ENCODE measurements at regions not wholly inside any gene's neighbourhood (a gene's known extent, or its start where the extent isn't known, plus 50 kb on each side); places are given as distances from the start of the nearest gene placed in this dataset.
"Not testable (repeated sequence)": the region's sequence is repeated elsewhere in the genome, so short reads cannot be mapped to it uniquely, and the experiment has no call there.

- H3K9ac ChIP-seq (ENCODE audit: low read length in 3 of 3); intact Hi-C loops (cut with DNase I); H3K27me3 ChIP-seq (ENCODE audit: control insufficient read depth, insufficient read depth, low read length); DNase-seq; H3K9me3 ChIP-seq (ENCODE audit: control insufficient read depth in 2 of 3, insufficient read depth in 1 of 3, low read length in 3 of 3); H3K36me3 ChIP-seq (ENCODE audit: control insufficient read depth in 2 of 3, insufficient read depth in 3 of 3, low read length in 3 of 3); H3K4me3 ChIP-seq (ENCODE audit: low read length in 3 of 3); H3K4me1 ChIP-seq (ENCODE audit: control insufficient read depth in 2 of 3, insufficient read depth in 2 of 3, low read depth in 1 of 3, low read length in 3 of 3); H3K27ac ChIP-seq (ENCODE audit: low read depth in 2 of 2, low read length in 2 of 2): not testable (repeated sequence)
- peak; percentile 46 for FAIRE-seq
These were observed 63.1 kb upstream of the POTEC start for GRCh38 chr18:14606546-14606945.

- H3K4me1 ChIP-seq (ENCODE audit: control insufficient read depth in 2 of 3, insufficient read depth in 2 of 3, low read depth in 1 of 3, low read length in 3 of 3); H3K9me3 ChIP-seq (ENCODE audit: control insufficient read depth in 2 of 3, insufficient read depth in 1 of 3, low read length in 3 of 3); H3K9ac ChIP-seq (ENCODE audit: low read length in 3 of 3); FAIRE-seq; H3K27me3 ChIP-seq (ENCODE audit: control insufficient read depth, insufficient read depth, low read length); H3K27ac ChIP-seq (ENCODE audit: low read depth in 2 of 2, low read length in 2 of 2); H3K4me3 ChIP-seq (ENCODE audit: low read length in 3 of 3); H3K36me3 ChIP-seq (ENCODE audit: control insufficient read depth in 2 of 3, insufficient read depth in 3 of 3, low read length in 3 of 3); intact Hi-C loops (cut with DNase I); DNase-seq: not testable (repeated sequence)
These were observed 64.0 kb upstream of the POTEC start for GRCh38 chr18:14607360-14607759.

- H3K4me1 ChIP-seq (ENCODE audit: control insufficient read depth in 2 of 3, insufficient read depth in 2 of 3, low read depth in 1 of 3, low read length in 3 of 3); DNase-seq; H3K9ac ChIP-seq (ENCODE audit: low read length in 3 of 3); FAIRE-seq; intact Hi-C loops (cut with DNase I); H3K36me3 ChIP-seq (ENCODE audit: control insufficient read depth in 2 of 3, insufficient read depth in 3 of 3, low read length in 3 of 3); H3K27me3 ChIP-seq (ENCODE audit: control insufficient read depth, insufficient read depth, low read length); H3K27ac ChIP-seq (ENCODE audit: low read depth in 2 of 2, low read length in 2 of 2); H3K4me3 ChIP-seq (ENCODE audit: low read length in 3 of 3); H3K9me3 ChIP-seq (ENCODE audit: control insufficient read depth in 2 of 3, insufficient read depth in 1 of 3, low read length in 3 of 3): not testable (repeated sequence)
These were observed 69.0 kb upstream of the POTEC start for GRCh38 chr18:14612422-14612821.

- H3K36me3 ChIP-seq (ENCODE audit: control insufficient read depth in 2 of 3, insufficient read depth in 3 of 3, low read length in 3 of 3); H3K27me3 ChIP-seq (ENCODE audit: control insufficient read depth, insufficient read depth, low read length); H3K27ac ChIP-seq (ENCODE audit: low read depth in 2 of 2, low read length in 2 of 2); H3K9ac ChIP-seq (ENCODE audit: low read length in 3 of 3); FAIRE-seq; H3K4me3 ChIP-seq (ENCODE audit: low read length in 3 of 3); DNase-seq; H3K4me1 ChIP-seq (ENCODE audit: control insufficient read depth in 2 of 3, insufficient read depth in 2 of 3, low read depth in 1 of 3, low read length in 3 of 3); H3K9me3 ChIP-seq (ENCODE audit: control insufficient read depth in 2 of 3, insufficient read depth in 1 of 3, low read length in 3 of 3); intact Hi-C loops (cut with DNase I): not testable (repeated sequence)
These were observed 71.1 kb upstream of the POTEC start for GRCh38 chr18:14614485-14614884.

- intact Hi-C loops (cut with DNase I); H3K36me3 ChIP-seq (ENCODE audit: control insufficient read depth in 2 of 3, insufficient read depth in 3 of 3, low read length in 3 of 3); H3K9ac ChIP-seq (ENCODE audit: low read length in 3 of 3); H3K27me3 ChIP-seq (ENCODE audit: control insufficient read depth, insufficient read depth, low read length); H3K27ac ChIP-seq (ENCODE audit: low read depth in 2 of 2, low read length in 2 of 2); FAIRE-seq; H3K4me1 ChIP-seq (ENCODE audit: control insufficient read depth in 2 of 3, insufficient read depth in 2 of 3, low read depth in 1 of 3, low read length in 3 of 3); H3K9me3 ChIP-seq (ENCODE audit: control insufficient read depth in 2 of 3, insufficient read depth in 1 of 3, low read length in 3 of 3); DNase-seq; H3K4me3 ChIP-seq (ENCODE audit: low read length in 3 of 3): not testable (repeated sequence)
These were observed 83.9 kb upstream of the POTEC start for GRCh38 chr18:14627336-14627735.

GRCh38 chr18:14628323-14628978, 85.1 kb upstream of the POTEC start:
- H3K27ac ChIP-seq (ENCODE audit: low read depth in 2 of 2, low read length in 2 of 2); FAIRE-seq; H3K36me3 ChIP-seq (ENCODE audit: control insufficient read depth in 2 of 3, insufficient read depth in 3 of 3, low read length in 3 of 3); H3K27me3 ChIP-seq (ENCODE audit: control insufficient read depth, insufficient read depth, low read length); H3K9ac ChIP-seq (ENCODE audit: low read length in 3 of 3); H3K4me3 ChIP-seq (ENCODE audit: low read length in 3 of 3); H3K9me3 ChIP-seq (ENCODE audit: control insufficient read depth in 2 of 3, insufficient read depth in 1 of 3, low read length in 3 of 3); DNase-seq; H3K4me1 ChIP-seq (ENCODE audit: control insufficient read depth in 2 of 3, insufficient read depth in 2 of 3, low read depth in 1 of 3, low read length in 3 of 3); intact Hi-C loops (cut with DNase I): not testable (repeated sequence)

GRCh38 chr18:14628979-14629325, 85.6 kb upstream of the POTEC start:
- H3K9ac ChIP-seq (ENCODE audit: low read length in 3 of 3); H3K4me1 ChIP-seq (ENCODE audit: control insufficient read depth in 2 of 3, insufficient read depth in 2 of 3, low read depth in 1 of 3, low read length in 3 of 3); H3K4me3 ChIP-seq (ENCODE audit: low read length in 3 of 3); DNase-seq; H3K27ac ChIP-seq (ENCODE audit: low read depth in 2 of 2, low read length in 2 of 2); H3K36me3 ChIP-seq (ENCODE audit: control insufficient read depth in 2 of 3, insufficient read depth in 3 of 3, low read length in 3 of 3); FAIRE-seq; H3K9me3 ChIP-seq (ENCODE audit: control insufficient read depth in 2 of 3, insufficient read depth in 1 of 3, low read length in 3 of 3); H3K27me3 ChIP-seq (ENCODE audit: control insufficient read depth, insufficient read depth, low read length); intact Hi-C loops (cut with DNase I): not testable (repeated sequence)

- intact Hi-C loops (cut with DNase I); H3K4me3 ChIP-seq (ENCODE audit: low read length in 3 of 3); FAIRE-seq; H3K36me3 ChIP-seq (ENCODE audit: control insufficient read depth in 2 of 3, insufficient read depth in 3 of 3, low read length in 3 of 3); H3K27ac ChIP-seq (ENCODE audit: low read depth in 2 of 2, low read length in 2 of 2); H3K4me1 ChIP-seq (ENCODE audit: control insufficient read depth in 2 of 3, insufficient read depth in 2 of 3, low read depth in 1 of 3, low read length in 3 of 3); H3K9ac ChIP-seq (ENCODE audit: low read length in 3 of 3); H3K9me3 ChIP-seq (ENCODE audit: control insufficient read depth in 2 of 3, insufficient read depth in 1 of 3, low read length in 3 of 3); DNase-seq; H3K27me3 ChIP-seq (ENCODE audit: control insufficient read depth, insufficient read depth, low read length): not testable (repeated sequence)
These were observed 89.6 kb upstream of the POTEC start for GRCh38 chr18:14632976-14633375.

- H3K27ac ChIP-seq (ENCODE audit: low read depth in 2 of 2, low read length in 2 of 2); H3K36me3 ChIP-seq (ENCODE audit: control insufficient read depth in 2 of 3, insufficient read depth in 3 of 3, low read length in 3 of 3); DNase-seq; intact Hi-C loops (cut with DNase I); H3K27me3 ChIP-seq (ENCODE audit: control insufficient read depth, insufficient read depth, low read length); H3K9ac ChIP-seq (ENCODE audit: low read length in 3 of 3); FAIRE-seq; H3K9me3 ChIP-seq (ENCODE audit: control insufficient read depth in 2 of 3, insufficient read depth in 1 of 3, low read length in 3 of 3); H3K4me1 ChIP-seq (ENCODE audit: control insufficient read depth in 2 of 3, insufficient read depth in 2 of 3, low read depth in 1 of 3, low read length in 3 of 3); H3K4me3 ChIP-seq (ENCODE audit: low read length in 3 of 3): not testable (repeated sequence)
These were observed 94.6 kb upstream of the POTEC start for GRCh38 chr18:14638008-14638407.

All from kidney (tissue), 10 donors.